Esophagus squamous epithelium (tissue), 5 donors: ENCODE measurements at regions not wholly inside any gene's neighbourhood (a gene's known extent, or its start where the extent isn't known, plus 50 kb on each side); places are given as distances from the start of the nearest gene placed in this dataset.

Source experiments
- DNase-seq: peaks from one replicate; lab custom pipeline; 2025; lab: John Stamatoyannopoulos, UW
- H3K27ac ChIP-seq, 4 donors: fragments of 200-600 bp; sonication (generic); one replicate each; pipeline ENCODE4 v1.5.1; 2016 to 2019; ENCODE audit warnings: mild to moderate bottlenecking in 1 of 4
- H3K27me3 ChIP-seq, 4 donors: fragments of 200-600 bp; sonication (generic); 1 replicate in 3 of 4; 2 replicates in 1 of 4; pipeline versions ENCODE4 v1.5.1 to v1.6.0; 2017 to 2021; ENCODE audit warnings: antibody characterized with exemption in 1 of 4
- H3K36me3 ChIP-seq, 3 donors: fragments of 200-600 bp; sonication (generic); one replicate each; pipeline ENCODE4 v1.5.1; 2016 to 2019
- H3K4me1 ChIP-seq, 3 donors: fragments of 200-600 bp; sonication (generic); one replicate each; pipeline ENCODE4 v1.5.1; 2017 to 2019
- H3K4me3 ChIP-seq, 4 donors: fragments of 200-600 bp; sonication (generic); 1 replicate in 3 of 4; 2 replicates in 1 of 4; pipeline ENCODE4 v1.5.1; 2016 to 2019; ENCODE audit warnings: mild to moderate bottlenecking in 2 of 4, moderate library complexity in 1 of 4
- H3K9me3 ChIP-seq, 3 donors: fragments of 200-600 bp; sonication (generic); one replicate each; pipeline ENCODE4 v1.5.1; 2016 to 2019
- CTCF ChIP-seq, 6 experiments: fragments of 450-650 bp in 4 of 6; fragments of 200-600 bp in 2 of 6; sonication (generic) in 2 of 6; IDR thresholded peaks; one replicate each; pipeline ENCODE4 v1.5.1; 2016 to 2019; ENCODE audit warnings: antibody characterized with exemption in 6 of 6, mild to moderate bottlenecking in 4 of 6, moderate library complexity in 4 of 6
- POLR2A ChIP-seq, 4 donors: fragments of 450-650 bp; IDR thresholded peaks; one replicate each; pipeline ENCODE4 v1.6.1; 2017; ENCODE audit warnings: antibody characterized with exemption in 4 of 4, mild to moderate bottlenecking in 4 of 4, moderate library complexity in 3 of 4
- WGBS, 2 donors: methylation state at CpG; one replicate each; pipeline ENCODE4 v1.1.5; 2018; 5-methylcytosine and 5-hydroxymethylcytosine counted together
- intact Hi-C: fragments of 100-400 bp; cut with DNase I; formaldehyde crosslinking; loops from one replicate; pipeline ENCODE4 v1.15.0; 2022
- donor health status: DM: yes; HTN: yes; CAD: no.

- no peak overlapping the region for H3K4me3 ChIP-seq
- intact Hi-C loops, result no loop called here
- no peaks in the 10 kb centered on the region for H3K27me3 ChIP-seq
- DNase-seq, result no peak
- H3K4me1 ChIP-seq, result peaks cover 0 to 41% (median 19%) of the 10 kb centered on the region in 3 donors
- H3K27ac ChIP-seq, result peak overlapping the region in 1 of 4 donors; percentile 46
- peaks cover 0 to 23% (median 0%) of the 10 kb centered on the region in 3 donors for H3K36me3 ChIP-seq
- H3K9me3 ChIP-seq, result no peaks in the 10 kb centered on the region
- no peak for TF ChIP-seq CTCF (IDR thresholded peaks at IDR 0.05)
- no peak for TF ChIP-seq POLR2A (IDR thresholded peaks at IDR 0.05)
- 85 to 86% methylated on average over 1 of the region's 1 CpG for WGBS, 2 donors
These were observed 285.7 kb downstream of the SOX9 start for GRCh38 chr17:72406498-72406897.

GRCh38 chr17:72407336-72407909 lies 286.6 kb downstream of the SOX9 start:
- H3K36me3 ChIP-seq, result peaks cover 0 to 21% (median 0%) of the 10 kb centered on the region in 3 donors
- no peak for DNase-seq
- H3K4me1 ChIP-seq, result peaks cover 0 to 50% (median 21%) of the 10 kb centered on the region in 3 donors
- WGBS, 2 donors, result 0% methylated on average over 1 to 2 of the region's 5 CpGs
- TF ChIP-seq POLR2A (IDR thresholded peaks at IDR 0.05), result no peak
- no peak for TF ChIP-seq CTCF (IDR thresholded peaks at IDR 0.05)
- no peak overlapping the region for H3K4me3 ChIP-seq
- no peaks in the 10 kb centered on the region for H3K27me3 ChIP-seq
- peak overlapping the region; percentile 3 to 62 (median 48) for H3K27ac ChIP-seq
- intact Hi-C loops, result no loop called here
- H3K9me3 ChIP-seq, result no peaks in the 10 kb centered on the region

- H3K4me3 ChIP-seq, result no peak overlapping the region
- no peaks in the 10 kb centered on the region for H3K9me3 ChIP-seq
- intact Hi-C loops, result no loop called here
- H3K27me3 ChIP-seq, result no peaks in the 10 kb centered on the region
- DNase-seq, result no peak
- no peak for TF ChIP-seq CTCF (IDR thresholded peaks at IDR 0.05)
- TF ChIP-seq POLR2A (IDR thresholded peaks at IDR 0.05), result no peak
- H3K27ac ChIP-seq, result peak overlapping the region; percentile 3 to 62 (median 48)
- peaks cover 0 to 50% (median 21%) of the 10 kb centered on the region in 3 donors for H3K4me1 ChIP-seq
- 32 to 48% methylated on average over 4 of the region's 4 CpGs for WGBS, 2 donors
- H3K36me3 ChIP-seq, result peaks cover 0 to 16% (median 0%) of the 10 kb centered on the region in 3 donors
These were observed 287.1 kb downstream of the SOX9 start for GRCh38 chr17:72407931-72408330.

- TF ChIP-seq CTCF (IDR thresholded peaks at IDR 0.05), result no peak
- TF ChIP-seq POLR2A (IDR thresholded peaks at IDR 0.05), result no peak
- H3K27ac ChIP-seq, result no peak overlapping the region
These were observed 287.8 kb downstream of the SOX9 start for GRCh38 chr17:72408641-72409040.

GRCh38 chr17:72409405-72410002 lies 288.7 kb downstream of the SOX9 start:
- no peaks in the 10 kb centered on the region for H3K9me3 ChIP-seq
- H3K4me1 ChIP-seq, result peaks cover 0 to 50% (median 21%) of the 10 kb centered on the region in 3 donors
- no peak overlapping the region for H3K27ac ChIP-seq
- TF ChIP-seq CTCF (IDR thresholded peaks at IDR 0.05) (no peak), POLR2A (IDR thresholded peaks at IDR 0.05) (no peak)
- WGBS, 2 donors, result 67 to 79% methylated on average over 2 of the region's 2 CpGs
- DNase-seq, result no peak
- H3K4me3 ChIP-seq, result no peak overlapping the region
- H3K36me3 ChIP-seq, result peaks cover 0 to under 1% (median 0%) of the 10 kb centered on the region in 3 donors
- no peaks in the 10 kb centered on the region for H3K27me3 ChIP-seq
- intact Hi-C loops, result no loop called here

More at GRCh38 chr17:72408641-72409040, 287.8 kb downstream of the SOX9 start:
- WGBS, 2 donors, result 75 to 85% methylated on average over 4 to 5 of the region's 5 CpGs
- no peak for DNase-seq
- H3K36me3 ChIP-seq, result peaks cover 0 to 10% (median 0%) of the 10 kb centered on the region in 3 donors
- peaks cover 0 to 50% (median 21%) of the 10 kb centered on the region in 3 donors for H3K4me1 ChIP-seq
- no peaks in the 10 kb centered on the region for H3K27me3 ChIP-seq
- intact Hi-C loops, result no loop called here
- H3K9me3 ChIP-seq, result no peaks in the 10 kb centered on the region
- no peak overlapping the region for H3K4me3 ChIP-seq
